GM12878 (cell line): ENCODE measurements at regions not wholly inside any gene's neighbourhood (a gene's known extent, or its start where the extent isn't known, plus 50 kb on each side); places are given as distances from the start of the nearest gene placed in this dataset.

Experiments
- BMI1 ChIP-seq: fragments of 450-650 bp; IDR thresholded peaks from 2 replicates; pipeline ENCODE4 v1.6.1; 2016; ENCODE audit warnings: mild to moderate bottlenecking, moderate library complexity, borderline replicate concordance
- EP300 ChIP-seq, 2 experiments: fragments of 150-350 bp in 1 of 2; IDR thresholded peaks; 2 replicates each; pipeline ENCODE4 v1.6.1; 2011 to 2012; ENCODE audit warnings: low read depth in 2 of 2, low read length in 2 of 2, borderline replicate concordance in 1 of 2, improper control_type of control experiment in 1 of 2, inconsistent platforms in 1 of 2; ENCODE audit not compliant: control insufficient read depth in 1 of 2
- ESRRA ChIP-seq: IDR thresholded peaks from 2 replicates; pipeline ENCODE4 v1.6.1; 2012; ENCODE audit warnings: mild to moderate bottlenecking, low read length, improper control_type of control experiment
- HDAC2 ChIP-seq: fragments of 200-600 bp; sonication (generic); IDR thresholded peaks from 2 replicates; pipeline ENCODE4 v1.6.1; 2017
- KDM1A ChIP-seq: fragments of 200-600 bp; sonication (generic); IDR thresholded peaks from 2 replicates; pipeline ENCODE4 v1.6.1; 2016; ENCODE audit warnings: borderline replicate concordance
- POLR2A ChIP-seq: IDR thresholded peaks from 2 replicates; pipeline ENCODE4 v1.6.1; 2011; ENCODE audit warnings: low read depth, mild to moderate bottlenecking, low read length
- POLR2AphosphoS5 ChIP-seq: IDR thresholded peaks from 2 replicates; pipeline ENCODE4 v1.6.1; 2011; ENCODE audit warnings: mild to moderate bottlenecking, low read length, inconsistent platforms
- SP1 ChIP-seq: IDR thresholded peaks from one replicate; pipeline ENCODE4 v1.6.1; 2011; ENCODE audit warnings: low read depth, low read length
- STAT3 ChIP-seq: IDR thresholded peaks from 2 replicates; pipeline ENCODE4 v1.6.1; 2011; ENCODE audit warnings: low read depth, low read length, improper control_type of control experiment
- TF ChIP-seq, protein P1 (sequence below): fragments of 450-650 bp; IDR thresholded peaks from 2 replicates; pipeline ENCODE4 v1.6.1; 2017; ENCODE audit warnings: borderline replicate concordance
- TF ChIP-seq, protein P2 (sequence below): IDR thresholded peaks from 2 replicates; pipeline ENCODE4 v1.6.1; 2011; ENCODE audit warnings: low read depth, low read length, improper control_type of control experiment, borderline replicate concordance
- TF ChIP-seq, protein P3 (sequence below), 3 experiments: IDR thresholded peaks in 2 of 3; conservative IDR thresholded peaks in 1 of 3; 2 replicates each; pipeline ENCODE4 v1.5.1; 2011; ENCODE audit warnings: low read depth in 3 of 3, low read length in 3 of 3, mild to moderate bottlenecking in 3 of 3, control low read depth in 2 of 3, moderate library complexity in 2 of 3, inconsistent platforms in 1 of 3, mixed read lengths in 1 of 3; ENCODE audit not compliant: control insufficient read depth in 2 of 3, insufficient read depth in 1 of 3; ENCODE audit errors: extremely low read depth in 1 of 3
- TF ChIP-seq, protein P4 (sequence below): IDR thresholded peaks from 2 replicates; pipeline ENCODE4 v1.6.1; 2012; ENCODE audit warnings: mild to moderate bottlenecking, low read depth, low read length

DNA sequence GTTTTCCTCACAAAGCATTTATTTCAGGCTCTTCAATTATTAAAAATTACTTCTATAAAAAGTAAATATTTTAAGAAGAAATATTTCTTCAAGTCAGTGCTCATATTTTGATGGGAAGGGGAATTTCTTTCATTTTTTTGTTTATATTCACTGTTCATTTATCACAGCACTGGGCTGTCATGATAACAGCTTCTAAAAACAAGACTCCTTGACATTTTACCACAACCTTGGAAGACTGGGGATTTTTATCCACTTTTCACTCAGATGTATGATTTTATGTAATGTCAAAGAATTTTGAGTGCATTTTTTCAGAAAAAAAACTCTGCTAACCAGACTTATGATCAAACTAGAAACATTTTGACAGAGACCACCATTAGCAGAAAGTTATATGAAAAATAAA lies 149.7 kb downstream of the PHLDA1 start:
- TF ChIP-seq, protein P1, sequence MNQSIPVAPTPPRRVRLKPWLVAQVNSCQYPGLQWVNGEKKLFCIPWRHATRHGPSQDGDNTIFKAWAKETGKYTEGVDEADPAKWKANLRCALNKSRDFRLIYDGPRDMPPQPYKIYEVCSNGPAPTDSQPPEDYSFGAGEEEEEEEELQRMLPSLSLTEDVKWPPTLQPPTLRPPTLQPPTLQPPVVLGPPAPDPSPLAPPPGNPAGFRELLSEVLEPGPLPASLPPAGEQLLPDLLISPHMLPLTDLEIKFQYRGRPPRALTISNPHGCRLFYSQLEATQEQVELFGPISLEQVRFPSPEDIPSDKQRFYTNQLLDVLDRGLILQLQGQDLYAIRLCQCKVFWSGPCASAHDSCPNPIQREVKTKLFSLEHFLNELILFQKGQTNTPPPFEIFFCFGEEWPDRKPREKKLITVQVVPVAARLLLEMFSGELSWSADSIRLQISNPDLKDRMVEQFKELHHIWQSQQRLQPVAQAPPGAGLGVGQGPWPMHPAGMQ, result no peak
- TF ChIP-seq EP300 (IDR thresholded peaks at IDR 0.05; ENCODE audit: borderline replicate concordance in 1 of 2, control insufficient read depth in 1 of 2, low read depth in 2 of 2, low read length in 2 of 2) (no peak), STAT3 (no peak), HDAC2 (no peak), POLR2AphosphoS5 (no peak), SP1 (no peak), ESRRA (no peak), POLR2A (no peak), KDM1A (no peak), BMI1 (no peak)
- TF ChIP-seq, protein P2, sequence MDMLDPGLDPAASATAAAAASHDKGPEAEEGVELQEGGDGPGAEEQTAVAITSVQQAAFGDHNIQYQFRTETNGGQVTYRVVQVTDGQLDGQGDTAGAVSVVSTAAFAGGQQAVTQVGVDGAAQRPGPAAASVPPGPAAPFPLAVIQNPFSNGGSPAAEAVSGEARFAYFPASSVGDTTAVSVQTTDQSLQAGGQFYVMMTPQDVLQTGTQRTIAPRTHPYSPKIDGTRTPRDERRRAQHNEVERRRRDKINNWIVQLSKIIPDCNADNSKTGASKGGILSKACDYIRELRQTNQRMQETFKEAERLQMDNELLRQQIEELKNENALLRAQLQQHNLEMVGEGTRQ, result no peak
- TF ChIP-seq, protein P3, sequence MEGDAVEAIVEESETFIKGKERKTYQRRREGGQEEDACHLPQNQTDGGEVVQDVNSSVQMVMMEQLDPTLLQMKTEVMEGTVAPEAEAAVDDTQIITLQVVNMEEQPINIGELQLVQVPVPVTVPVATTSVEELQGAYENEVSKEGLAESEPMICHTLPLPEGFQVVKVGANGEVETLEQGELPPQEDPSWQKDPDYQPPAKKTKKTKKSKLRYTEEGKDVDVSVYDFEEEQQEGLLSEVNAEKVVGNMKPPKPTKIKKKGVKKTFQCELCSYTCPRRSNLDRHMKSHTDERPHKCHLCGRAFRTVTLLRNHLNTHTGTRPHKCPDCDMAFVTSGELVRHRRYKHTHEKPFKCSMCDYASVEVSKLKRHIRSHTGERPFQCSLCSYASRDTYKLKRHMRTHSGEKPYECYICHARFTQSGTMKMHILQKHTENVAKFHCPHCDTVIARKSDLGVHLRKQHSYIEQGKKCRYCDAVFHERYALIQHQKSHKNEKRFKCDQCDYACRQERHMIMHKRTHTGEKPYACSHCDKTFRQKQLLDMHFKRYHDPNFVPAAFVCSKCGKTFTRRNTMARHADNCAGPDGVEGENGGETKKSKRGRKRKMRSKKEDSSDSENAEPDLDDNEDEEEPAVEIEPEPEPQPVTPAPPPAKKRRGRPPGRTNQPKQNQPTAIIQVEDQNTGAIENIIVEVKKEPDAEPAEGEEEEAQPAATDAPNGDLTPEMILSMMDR (IDR thresholded peaks at IDR 0.05 in 2 of 3, conservative IDR thresholded peaks at IDR 0.05 in 1 of 3; ENCODE audit: control insufficient read depth in 2 of 3, extremely low read depth in 1 of 3, insufficient read depth in 1 of 3, low read depth in 3 of 3, low read length in 3 of 3), result no peak
- TF ChIP-seq, protein P4, sequence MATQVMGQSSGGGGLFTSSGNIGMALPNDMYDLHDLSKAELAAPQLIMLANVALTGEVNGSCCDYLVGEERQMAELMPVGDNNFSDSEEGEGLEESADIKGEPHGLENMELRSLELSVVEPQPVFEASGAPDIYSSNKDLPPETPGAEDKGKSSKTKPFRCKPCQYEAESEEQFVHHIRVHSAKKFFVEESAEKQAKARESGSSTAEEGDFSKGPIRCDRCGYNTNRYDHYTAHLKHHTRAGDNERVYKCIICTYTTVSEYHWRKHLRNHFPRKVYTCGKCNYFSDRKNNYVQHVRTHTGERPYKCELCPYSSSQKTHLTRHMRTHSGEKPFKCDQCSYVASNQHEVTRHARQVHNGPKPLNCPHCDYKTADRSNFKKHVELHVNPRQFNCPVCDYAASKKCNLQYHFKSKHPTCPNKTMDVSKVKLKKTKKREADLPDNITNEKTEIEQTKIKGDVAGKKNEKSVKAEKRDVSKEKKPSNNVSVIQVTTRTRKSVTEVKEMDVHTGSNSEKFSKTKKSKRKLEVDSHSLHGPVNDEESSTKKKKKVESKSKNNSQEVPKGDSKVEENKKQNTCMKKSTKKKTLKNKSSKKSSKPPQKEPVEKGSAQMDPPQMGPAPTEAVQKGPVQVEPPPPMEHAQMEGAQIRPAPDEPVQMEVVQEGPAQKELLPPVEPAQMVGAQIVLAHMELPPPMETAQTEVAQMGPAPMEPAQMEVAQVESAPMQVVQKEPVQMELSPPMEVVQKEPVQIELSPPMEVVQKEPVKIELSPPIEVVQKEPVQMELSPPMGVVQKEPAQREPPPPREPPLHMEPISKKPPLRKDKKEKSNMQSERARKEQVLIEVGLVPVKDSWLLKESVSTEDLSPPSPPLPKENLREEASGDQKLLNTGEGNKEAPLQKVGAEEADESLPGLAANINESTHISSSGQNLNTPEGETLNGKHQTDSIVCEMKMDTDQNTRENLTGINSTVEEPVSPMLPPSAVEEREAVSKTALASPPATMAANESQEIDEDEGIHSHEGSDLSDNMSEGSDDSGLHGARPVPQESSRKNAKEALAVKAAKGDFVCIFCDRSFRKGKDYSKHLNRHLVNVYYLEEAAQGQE, result no peak
